Activated B cell treated with CpG ODN at 0.5 μM for 24 hours (primary cell): ENCODE measurements at regions not wholly inside any gene's neighbourhood (a gene's known extent, or its start where the extent isn't known, plus 50 kb on each side); places are given as distances from the start of the nearest gene placed in this dataset.

Experiments used
- ATAC-seq: fragments of 200-7000 bp; cut with Tn5 transposase; one replicate; pipeline ENCODE4 v1.10.0; 2021; ENCODE audit warnings: low read depth, mild to moderate bottlenecking, moderate library complexity
- CTCF ChIA-PET: fragments of 350-600 bp; sonication (Branson Sonifier 250); formaldehyde crosslinking; loops from one replicate; lab custom pipeline; 2021; ENCODE audit warnings: antibody characterized with exemption; lab: Charles Lee
- POLR2A ChIA-PET: fragments of 350-600 bp; sonication (Branson Sonifier 250); formaldehyde crosslinking; loops from one replicate; lab custom pipeline; 2021; ENCODE audit warnings: antibody characterized with exemption; lab: Charles Lee
- DNase-seq: peaks from one replicate; pipeline ENCODE4 v3.0.0; 2022
- H3K27ac Mint-ChIP-seq: one replicate; pipeline ENCODE4 v1.8.0; 2020; ENCODE audit warnings: mixed read lengths
- H3K27me3 Mint-ChIP-seq: one replicate; pipeline ENCODE4 v1.8.0; 2021; ENCODE audit warnings: mixed read lengths
- H3K36me3 Mint-ChIP-seq: one replicate; pipeline ENCODE4 v1.8.0; 2021; ENCODE audit warnings: low read depth, mixed read lengths
- H3K4me1 Mint-ChIP-seq: one replicate; pipeline ENCODE4 v1.8.0; 2021; ENCODE audit warnings: mixed read lengths
- H3K4me3 Mint-ChIP-seq: one replicate; pipeline ENCODE4 v1.8.0; 2020; ENCODE audit warnings: mild to moderate bottlenecking, mixed read lengths
- H3K9me3 Mint-ChIP-seq: one replicate; pipeline ENCODE4 v1.8.0; 2020; ENCODE audit warnings: mixed read lengths
- CTCF ChIP-seq: fragments of 200-600 bp; IDR thresholded peaks from one replicate; pipeline ENCODE4 v1.8.0; 2022; ENCODE audit warnings: antibody characterized with exemption, mild to moderate bottlenecking
- intact Hi-C: fragments of 100-400 bp; cut with micrococcal nuclease; formaldehyde crosslinking; loops from one replicate; pipeline ENCODE4 v1.15.1; 2024

GRCh38 chr3:10746001-10746400 is 70.0 kb upstream of the SLC6A11 start:
- ChIA-PET CTCF (no interaction called here), POLR2A (no interaction called here)
- ATAC-seq (no peak), DNase-seq (no peak)
- Mint-ChIP-seq H3K36me3 (no peaks in the 10 kb centered on the region), H3K4me1 (no peaks in the 10 kb centered on the region), H3K4me3 (no peak overlapping the region), H3K9me3 (no peaks in the 10 kb centered on the region), H3K27me3 (peaks cover 22% of the 10 kb centered on the region), H3K27ac (no peak overlapping the region)
- intact Hi-C loops = no loop called here
- no peak for TF ChIP-seq CTCF

GRCh38 chr3:10746684-10747083 is 69.3 kb upstream of the SLC6A11 start:
- intact Hi-C loops = no loop called here
- CTCF ChIA-PET = no interaction called here
- ATAC-seq (no peak), DNase-seq (no peak)
- Mint-ChIP-seq H3K27me3 (peaks cover 22% of the 10 kb centered on the region), H3K36me3 (no peaks in the 10 kb centered on the region), H3K27ac (no peak overlapping the region), H3K4me1 (no peaks in the 10 kb centered on the region), H3K4me3 (no peak overlapping the region), H3K9me3 (no peaks in the 10 kb centered on the region)
- TF ChIP-seq CTCF = no peak
- POLR2A ChIA-PET = no interaction called here

GRCh38 chr3:10747341-10747740 is 68.7 kb upstream of the SLC6A11 start:
- DNase-seq (no peak), ATAC-seq (no peak)
- Mint-ChIP-seq H3K36me3 (no peaks in the 10 kb centered on the region), H3K27me3 (peaks cover 22% of the 10 kb centered on the region), H3K4me3 (no peak overlapping the region), H3K4me1 (no peaks in the 10 kb centered on the region), H3K9me3 (no peaks in the 10 kb centered on the region), H3K27ac (no peak overlapping the region)
- CTCF ChIA-PET = no interaction called here
- intact Hi-C loops = no loop called here
- POLR2A ChIA-PET = no interaction called here
- no peak for TF ChIP-seq CTCF

- ATAC-seq (no peak), DNase-seq (no peak)
- ChIA-PET POLR2A (no interaction called here), CTCF (interaction anchor here (1.5 kb wide), 1 partner anchor 12 kb away, joined by 5 read pairs; no protein-coding TSS in a partner anchor)
- H3K27ac Mint-ChIP-seq = no peak overlapping the region
- H3K9me3 Mint-ChIP-seq = no peaks in the 10 kb centered on the region
- H3K4me1 Mint-ChIP-seq = no peaks in the 10 kb centered on the region
- TF ChIP-seq CTCF = no peak
- H3K27me3 Mint-ChIP-seq = peaks cover 18% of the 10 kb centered on the region
- H3K36me3 Mint-ChIP-seq = no peaks in the 10 kb centered on the region
- intact Hi-C loops = no loop called here
- H3K4me3 Mint-ChIP-seq = no peak overlapping the region
These were observed 68.0 kb upstream of the SLC6A11 start for GRCh38 chr3:10748040-10748439.

GRCh38 chr3:10753964-10754363 is 62.1 kb upstream of the SLC6A11 start:
- DNase-seq = no peak
- ATAC-seq = no peak
- ChIA-PET CTCF (interaction anchor here (1.1 to 1.7 kb wide), 2 partner anchors 15 to 16 kb away, joined by 4 read pairs; no protein-coding TSS in a partner anchor), POLR2A (no interaction called here)
- Mint-ChIP-seq H3K27me3 (peaks cover 36% of the 10 kb centered on the region), H3K27ac (no peak overlapping the region), H3K36me3 (no peaks in the 10 kb centered on the region), H3K9me3 (no peaks in the 10 kb centered on the region), H3K4me3 (no peak overlapping the region), H3K4me1 (no peaks in the 10 kb centered on the region)
- intact Hi-C loops = loop anchor here (10.0 kb wide), 2 partner anchors 581 to 1421 kb away; no protein-coding TSS in a partner anchor
- TF ChIP-seq CTCF = no peak
